Germinal center (tissue), 1 donor: ENCODE measurements at regions not wholly inside any gene's neighbourhood (a gene's known extent, or its start where the extent isn't known, plus 50 kb on each side); places are given as distances from the start of the nearest gene placed in this dataset.

Experiments used
- DNase-seq: peaks from one replicate; pipeline ENCODE4 v3.0.0; 2012; ENCODE audit warnings: mixed read lengths, low spot score

DNA sequence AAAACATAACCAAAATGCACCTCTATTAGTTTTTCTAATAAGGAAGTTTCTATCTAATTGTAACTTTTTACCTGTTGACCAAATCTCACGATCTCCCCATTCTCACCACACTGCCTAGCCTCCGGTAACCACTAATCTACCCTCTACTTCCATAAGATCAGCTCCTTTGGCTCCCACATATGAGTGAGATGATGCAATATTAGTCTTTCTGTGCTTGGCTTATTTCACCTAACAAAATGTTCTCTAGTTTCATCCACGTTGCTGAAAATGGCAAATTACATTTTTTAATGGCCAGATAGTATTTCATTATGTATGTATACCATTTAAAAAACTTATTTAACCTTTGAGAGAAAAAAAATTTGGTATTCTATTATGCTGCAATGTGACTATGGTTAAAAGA lies 379.0 kb upstream of the NXPH2 start:
- no peak for DNase-seq

DNA sequence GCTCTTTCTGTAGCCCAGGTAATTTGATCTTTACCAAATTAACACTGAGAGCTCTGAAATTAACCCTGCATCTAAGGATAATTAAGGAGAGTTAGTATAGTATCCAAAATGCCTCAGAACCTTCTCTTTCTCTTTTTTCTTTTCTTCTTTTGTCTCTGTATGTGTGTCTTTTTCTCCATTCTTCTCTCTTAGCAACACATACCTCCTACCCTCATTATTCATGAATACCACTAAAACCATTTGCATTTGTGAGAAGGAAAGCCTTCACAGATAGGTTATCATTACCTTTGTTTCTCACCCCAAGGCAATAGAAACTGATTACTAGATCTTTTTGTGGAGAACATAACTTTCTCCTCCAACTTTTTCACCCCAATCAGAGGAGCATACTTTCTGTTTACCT lies 376.5 kb upstream of the NXPH2 start:
- no peak for DNase-seq

DNA sequence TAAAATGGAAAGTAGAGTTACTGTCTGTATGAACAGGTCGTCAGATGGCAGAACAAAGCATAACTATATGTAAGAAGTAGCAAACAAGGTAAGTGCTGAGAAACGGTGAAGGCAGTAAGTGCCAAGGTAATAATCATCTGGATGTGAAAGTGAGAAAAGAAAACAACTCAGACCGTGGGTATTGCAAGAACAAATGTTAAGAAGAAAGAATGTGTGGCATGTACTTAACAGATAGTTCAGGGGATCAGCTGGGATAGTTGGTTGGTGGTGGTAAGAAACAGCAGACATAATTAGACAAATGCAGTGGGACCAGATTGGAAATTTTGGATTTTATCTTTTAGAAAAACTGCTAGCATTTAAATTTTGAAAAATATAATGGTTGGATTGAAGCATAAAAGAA lies 375.8 kb upstream of the NXPH2 start:
- DNase-seq = no peak

DNA sequence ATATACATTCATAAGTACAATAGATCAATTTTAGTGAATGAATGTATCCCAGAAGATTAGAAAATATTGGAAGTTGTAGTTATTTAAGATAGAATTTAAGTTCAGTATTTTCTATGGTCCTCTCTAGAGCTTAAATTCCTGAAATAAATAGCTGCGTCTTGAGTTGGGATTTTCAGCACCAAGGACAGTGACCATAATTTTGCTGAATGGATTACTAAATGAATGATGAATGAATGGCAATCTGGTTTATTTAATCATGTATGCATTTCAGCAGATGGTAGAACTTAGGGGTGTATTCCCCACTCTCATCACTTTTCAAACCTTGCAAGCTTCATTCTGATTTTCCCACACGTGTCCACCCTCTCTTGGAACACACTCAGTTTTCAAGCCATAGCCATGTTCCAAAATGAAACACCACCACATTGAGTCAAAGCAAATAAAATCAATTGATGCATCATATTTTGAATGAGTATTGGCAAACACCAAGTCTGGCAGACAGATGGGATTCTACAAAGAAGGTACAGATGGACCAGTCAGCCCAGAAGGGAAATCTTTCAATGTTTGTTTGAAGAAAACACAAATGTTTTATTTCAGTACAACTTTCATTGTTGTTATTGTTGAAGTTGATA lies 362.2 kb upstream of the NXPH2 start:
- DNase-seq = no peak

DNA sequence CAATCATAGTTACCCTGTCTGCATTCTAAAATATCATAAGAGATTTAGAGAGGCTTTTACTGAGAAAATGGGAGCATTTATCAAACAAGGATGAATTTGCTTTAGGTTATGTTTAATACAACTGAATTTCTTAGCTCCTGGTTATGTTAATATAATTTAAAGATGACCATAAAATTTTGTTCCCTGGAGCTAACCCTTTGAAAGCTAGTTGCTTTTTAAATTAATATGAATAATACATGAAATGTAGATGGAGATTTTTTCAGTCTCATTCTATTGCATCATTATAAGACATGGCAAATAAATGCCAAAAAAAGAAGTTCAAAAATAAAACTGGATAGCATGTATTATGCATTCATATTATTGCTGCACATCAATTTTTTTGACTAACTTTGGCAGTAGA lies 344.1 kb upstream of the NXPH2 start:
- no peak for DNase-seq

DNA sequence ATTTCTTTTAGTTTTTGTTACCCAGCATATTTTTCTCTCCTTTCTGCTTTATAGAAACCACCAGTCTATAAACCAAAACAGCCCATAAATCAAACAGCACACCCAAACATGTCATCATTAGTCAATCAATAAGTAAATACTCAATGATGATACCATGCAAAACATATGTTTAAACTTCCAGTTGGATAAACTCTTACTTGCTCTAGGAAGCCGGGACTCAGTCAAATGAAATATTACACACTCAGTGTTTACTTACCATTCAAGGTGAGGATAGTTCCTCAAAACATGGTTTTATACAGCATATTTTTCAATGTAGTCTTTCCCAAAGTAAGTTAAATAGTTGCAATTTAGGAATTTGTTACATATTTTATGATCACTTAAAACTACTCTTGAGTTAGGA lies 343.6 kb upstream of the NXPH2 start:
- DNase-seq = no peak

DNA sequence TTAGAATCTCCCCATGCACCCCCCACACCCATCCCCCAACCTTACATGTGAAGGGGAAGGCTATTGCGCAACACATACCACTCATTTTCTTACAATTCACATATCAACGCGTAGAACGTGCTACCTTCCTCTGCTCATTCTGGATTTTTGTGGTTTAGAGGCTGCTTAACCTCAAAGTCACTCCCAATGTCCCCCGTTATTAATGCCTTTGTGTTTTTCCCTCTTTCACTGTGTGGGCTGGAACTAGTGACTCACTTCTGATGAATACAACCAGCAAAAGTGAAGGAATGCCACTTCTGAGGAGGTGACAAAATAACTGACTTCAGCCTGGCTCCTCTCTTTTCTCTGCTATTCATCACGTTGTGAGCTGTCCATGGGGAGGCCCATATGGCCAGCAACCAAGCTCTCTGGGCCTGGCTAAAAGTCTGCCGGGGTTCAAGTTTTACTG lies 342.5 kb upstream of the NXPH2 start:
- DNase-seq = no peak

DNA sequence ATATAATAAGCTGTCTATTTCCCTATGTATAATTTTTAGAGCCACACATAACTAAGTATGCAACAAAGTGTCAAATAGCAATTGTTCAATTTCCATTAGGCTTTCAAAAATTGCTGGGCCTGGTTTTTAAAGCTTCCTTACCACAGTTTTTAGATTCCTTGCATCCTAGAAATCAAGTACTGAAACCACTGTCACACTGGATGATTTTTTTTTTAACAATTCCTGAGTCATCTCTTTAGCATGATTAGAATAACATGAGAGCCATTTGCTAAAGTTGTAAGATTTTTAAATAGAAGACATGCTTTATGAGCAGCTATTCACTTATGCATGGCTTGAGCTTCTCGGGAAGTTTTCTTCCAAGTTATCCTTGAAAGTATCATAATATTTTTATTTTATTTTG lies 319.5 kb upstream of the NXPH2 start:
- no peak for DNase-seq

DNA sequence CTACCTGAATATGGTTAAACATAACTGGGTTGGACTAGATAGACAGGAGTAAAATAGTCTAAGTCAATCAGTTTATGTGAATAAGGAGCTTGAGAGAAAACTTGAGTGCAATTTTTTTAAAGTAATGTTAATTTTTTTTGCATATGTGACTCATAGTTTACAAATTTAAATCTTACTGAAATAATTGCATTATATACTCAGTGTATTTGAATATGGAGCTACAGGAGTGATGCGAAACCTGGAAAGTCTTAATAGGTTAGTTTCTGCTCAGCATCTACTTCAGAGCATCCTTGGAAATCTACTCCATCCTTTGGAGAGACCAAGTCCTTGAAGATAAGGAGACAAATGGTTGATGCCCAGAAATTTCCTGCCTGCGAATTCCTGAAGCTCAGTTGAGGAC lies 318.8 kb upstream of the NXPH2 start:
- no peak for DNase-seq

DNA sequence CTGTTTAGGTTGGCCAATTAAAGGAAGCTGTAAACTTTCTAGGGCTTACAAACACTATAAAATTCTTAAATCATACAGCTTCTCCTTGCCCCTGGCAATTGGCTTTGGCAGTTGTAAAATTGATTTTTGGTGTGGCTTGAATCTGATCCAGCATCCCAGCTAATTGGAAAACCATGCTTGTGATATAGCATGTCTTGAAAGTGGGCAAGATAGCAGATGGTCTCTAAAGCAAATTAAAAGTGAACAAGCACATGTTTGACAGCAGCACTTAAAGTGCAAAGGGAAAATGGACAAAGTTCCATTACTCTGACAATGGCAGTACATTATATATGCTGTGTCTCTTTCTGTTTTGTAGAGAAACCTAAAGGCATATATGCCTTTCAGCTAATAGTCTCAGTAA lies 302.9 kb upstream of the NXPH2 start:
- no peak for DNase-seq

DNA sequence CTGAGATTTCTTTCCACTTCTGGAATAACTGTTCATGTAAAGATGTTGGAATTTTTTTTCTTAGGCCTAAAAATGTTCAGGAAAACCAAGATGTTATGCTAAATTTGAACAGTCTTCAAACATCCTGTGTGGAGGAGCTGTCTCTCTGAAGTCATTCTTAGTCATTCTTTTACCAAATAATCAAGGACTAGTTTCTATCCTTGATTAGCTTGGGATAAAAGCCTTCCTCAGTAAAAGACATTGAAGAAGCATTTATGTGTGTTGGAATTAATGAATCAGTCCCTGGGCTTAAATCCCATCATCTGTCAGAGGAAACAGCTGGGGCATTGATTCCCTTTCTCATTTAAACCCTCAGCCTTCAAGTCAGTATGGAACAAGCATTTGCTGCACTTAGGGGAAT lies 300.1 kb upstream of the NXPH2 start:
- no peak for DNase-seq

DNA sequence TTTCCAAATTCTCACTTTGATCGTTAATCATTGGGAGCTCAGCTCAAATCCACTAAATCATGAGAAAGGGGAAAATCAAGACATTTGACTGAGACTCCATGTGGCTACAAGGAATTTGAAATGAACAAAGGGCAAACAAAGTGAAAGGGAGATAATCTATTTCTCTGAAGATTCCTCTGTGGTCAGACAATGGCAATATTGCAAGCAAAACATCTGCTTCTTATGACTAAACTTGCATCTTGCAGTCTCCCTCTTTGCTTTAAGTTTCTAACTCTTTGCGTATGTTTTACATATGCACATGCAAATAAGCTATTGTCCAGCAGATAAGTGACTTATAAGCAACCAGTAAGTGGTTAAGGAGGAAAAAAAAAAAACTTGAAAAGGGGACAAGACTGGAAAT lies 299.1 kb upstream of the NXPH2 start:
- DNase-seq = no peak

DNA sequence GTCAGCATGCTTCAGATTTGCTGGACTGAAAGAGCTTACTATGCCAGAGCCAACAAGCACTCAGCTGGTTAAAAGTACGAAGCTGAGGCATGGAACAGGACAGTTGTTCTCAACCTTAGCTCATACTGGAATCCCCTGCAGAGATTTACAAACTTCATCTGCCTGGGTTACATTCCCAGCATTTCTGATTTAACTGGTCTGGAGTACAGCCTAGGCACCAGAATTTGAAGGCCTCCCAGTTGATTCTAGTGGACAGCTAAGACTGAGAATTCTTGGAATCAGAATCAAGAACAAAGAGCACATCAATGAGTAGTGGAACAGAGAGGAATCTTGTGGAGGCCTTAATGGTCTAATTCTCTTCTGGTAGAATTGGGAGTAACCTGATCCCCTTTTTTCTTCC lies 298.2 kb upstream of the NXPH2 start:
- DNase-seq = no peak

DNA sequence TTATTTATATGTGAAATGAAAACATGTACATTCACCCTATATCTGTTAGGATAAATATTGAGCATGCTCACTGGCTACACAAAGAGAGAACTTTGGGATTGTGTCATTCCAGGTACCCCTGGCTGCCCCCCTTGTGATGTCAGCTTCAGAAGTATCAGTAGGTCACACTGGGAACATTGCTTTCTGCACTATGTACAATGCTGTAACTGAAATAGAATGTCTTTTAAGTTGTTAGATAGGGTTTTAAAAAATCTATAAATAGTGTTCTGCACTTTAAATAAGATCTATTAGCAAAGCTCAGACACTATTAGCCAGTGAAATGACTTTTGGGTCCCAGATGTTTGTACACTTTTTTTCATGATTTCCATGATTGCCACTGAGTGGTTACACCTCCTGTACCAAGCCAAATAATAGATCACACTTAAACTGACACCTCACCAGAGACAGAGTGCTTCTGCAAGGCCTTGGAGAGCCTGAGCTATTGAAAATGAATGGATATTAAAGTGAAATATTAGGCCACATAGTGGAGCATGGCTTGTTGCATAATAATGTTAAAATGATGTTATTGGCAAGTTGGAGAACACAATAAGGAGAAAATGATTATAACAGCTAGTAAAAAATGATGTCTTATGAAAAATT lies 297.0 kb upstream of the NXPH2 start:
- DNase-seq = no peak

DNA sequence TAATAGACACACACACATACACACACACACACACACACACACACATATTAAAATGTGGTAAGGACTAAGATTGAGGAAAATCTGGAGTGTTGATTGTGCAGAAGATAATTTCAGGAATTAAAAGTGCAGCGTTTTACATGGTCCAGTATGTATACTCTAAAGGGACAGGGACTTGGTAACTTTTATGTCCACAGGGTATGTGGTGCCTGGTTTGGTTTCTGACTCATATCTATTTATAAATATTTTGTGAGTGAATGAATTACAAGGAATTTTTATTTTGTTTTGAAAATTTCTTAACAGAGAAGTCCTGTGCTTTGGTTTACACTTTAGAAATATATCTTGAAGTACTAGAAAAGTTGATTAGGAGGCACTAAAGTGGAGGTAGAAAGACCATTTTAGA lies 287.7 kb upstream of the NXPH2 start:
- no peak for DNase-seq

DNA sequence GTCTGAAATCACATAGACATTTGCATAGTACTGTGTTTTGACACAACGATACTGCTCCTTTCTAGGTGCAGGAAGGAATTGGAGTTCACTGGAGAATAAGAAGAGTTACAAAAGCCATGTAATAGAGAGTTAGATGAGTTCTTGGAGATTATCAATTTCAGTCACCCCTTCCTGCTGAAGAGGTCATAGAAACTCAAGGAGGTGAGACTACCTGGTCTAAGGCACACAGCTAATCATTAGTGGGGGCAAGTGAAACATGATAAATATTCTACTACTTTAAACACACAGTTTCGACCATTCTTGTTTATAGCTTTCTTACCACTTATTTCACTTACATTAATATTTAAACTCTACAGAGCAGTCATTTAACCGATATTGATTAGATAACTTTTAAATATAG lies 286.9 kb upstream of the NXPH2 start:
- DNase-seq = no peak

DNA sequence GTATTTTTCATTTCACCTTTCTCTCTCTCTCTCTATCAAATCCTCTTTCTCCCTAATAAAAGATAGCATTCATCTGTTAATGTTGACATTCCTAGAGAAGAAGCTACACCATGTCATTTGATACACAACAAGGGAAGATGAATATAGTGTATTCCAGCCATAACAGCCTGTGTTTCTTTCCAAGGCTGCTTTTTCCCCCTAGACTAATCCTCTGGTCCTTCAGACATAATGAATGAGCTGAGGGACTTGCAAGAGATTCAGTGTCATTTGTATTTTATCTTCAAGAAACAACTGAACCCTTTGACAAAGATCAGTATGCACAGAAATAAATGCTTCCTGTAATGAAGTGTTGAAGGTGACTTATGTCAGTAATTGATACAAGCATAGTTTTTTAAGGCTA lies 284.0 kb upstream of the NXPH2 start:
- no peak for DNase-seq

DNA sequence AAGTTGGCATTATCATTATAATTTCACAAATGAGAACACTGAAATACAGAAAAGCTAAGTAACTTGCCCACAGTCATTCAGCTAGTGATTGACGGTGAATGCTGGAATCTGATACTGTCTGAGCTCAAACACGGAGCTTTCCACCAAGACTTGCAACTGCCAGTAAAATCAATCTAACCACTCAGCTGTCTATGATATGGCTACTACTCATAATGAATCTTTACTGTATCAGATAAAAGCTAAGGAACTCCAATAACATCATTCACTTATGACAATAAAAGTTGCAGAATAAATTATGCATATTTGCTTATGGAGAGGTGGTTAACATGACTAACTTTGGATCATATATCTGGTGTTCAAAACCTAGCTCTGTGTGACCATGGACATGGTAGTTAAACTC lies 279.4 kb upstream of the NXPH2 start:
- DNase-seq = no peak

DNA sequence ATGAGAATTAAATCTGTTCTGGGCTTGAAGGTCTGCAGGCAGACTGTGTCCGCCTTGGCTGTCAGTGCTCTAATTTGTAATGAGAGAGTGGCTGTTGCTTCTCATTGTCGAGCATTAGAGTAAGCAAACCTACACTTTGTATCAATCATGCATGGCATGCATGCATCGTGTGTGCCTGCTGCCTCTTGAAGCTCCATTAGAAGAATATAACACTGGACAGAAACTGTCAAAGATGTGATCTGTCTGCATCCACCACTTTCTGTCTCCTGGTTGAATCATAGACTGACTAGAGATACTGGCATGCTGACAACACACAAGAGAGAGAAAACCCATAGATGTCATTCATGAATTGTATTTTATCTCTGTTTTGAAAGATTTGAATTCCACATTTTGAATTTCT lies 275.0 kb upstream of the NXPH2 start:
- no peak for DNase-seq

DNA sequence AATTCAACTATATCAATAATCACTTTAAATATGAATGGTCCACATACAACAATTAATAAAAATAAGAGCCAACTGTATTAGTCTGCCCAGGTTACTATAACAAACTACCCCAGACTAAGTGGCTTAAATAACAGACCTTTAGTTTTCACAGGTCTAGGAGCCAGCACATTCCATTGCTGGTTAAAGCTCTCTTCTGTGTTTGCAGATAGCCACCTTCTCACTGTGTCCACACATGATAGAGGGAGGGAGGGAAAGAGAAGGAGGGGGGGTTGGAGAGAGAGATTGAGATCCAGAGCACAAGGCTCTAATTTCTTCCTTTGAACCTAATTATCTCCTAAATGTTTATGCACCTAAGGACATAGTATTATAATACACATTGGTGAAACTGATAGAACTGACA lies 267.8 kb upstream of the NXPH2 start:
- DNase-seq = no peak

DNA sequence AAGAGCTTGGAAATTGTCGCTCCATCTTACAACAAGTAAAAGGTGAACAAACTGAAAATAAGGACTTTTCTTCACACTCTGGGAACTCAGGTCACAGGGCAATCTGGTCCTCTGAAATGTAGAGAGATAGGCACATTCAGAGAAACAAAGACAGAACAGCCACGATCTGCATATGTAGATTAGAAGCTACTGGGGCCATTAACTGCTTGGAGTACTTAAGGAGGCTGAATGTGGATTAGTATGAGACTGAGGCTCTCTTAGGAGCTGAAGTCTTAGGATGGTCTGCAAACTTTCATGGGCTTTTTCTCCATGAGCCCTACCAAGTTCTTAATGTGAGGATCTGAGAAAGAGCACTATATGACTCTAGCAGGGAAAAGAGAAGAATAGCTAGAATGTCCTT lies 265.3 kb upstream of the NXPH2 start:
- no peak for DNase-seq

DNA sequence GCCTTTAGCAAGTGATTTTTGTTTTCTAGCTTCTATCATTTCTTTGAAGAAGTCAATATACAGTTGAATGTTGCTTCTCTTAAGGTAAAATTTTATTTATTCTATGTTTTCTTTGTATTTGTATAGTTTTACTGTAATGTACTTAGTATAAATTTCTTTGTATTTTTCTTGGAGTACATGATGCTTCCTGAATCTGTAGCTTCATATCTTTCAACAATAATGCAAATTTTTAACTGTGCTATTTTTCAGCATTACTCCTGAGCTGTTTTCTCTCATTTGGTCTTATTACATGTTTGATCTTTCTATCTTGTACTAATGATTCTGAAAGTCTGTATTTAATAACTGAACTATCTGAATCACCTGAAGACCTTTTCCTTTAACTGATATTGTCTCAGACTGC lies 253.9 kb upstream of the NXPH2 start:
- no peak for DNase-seq

DNA sequence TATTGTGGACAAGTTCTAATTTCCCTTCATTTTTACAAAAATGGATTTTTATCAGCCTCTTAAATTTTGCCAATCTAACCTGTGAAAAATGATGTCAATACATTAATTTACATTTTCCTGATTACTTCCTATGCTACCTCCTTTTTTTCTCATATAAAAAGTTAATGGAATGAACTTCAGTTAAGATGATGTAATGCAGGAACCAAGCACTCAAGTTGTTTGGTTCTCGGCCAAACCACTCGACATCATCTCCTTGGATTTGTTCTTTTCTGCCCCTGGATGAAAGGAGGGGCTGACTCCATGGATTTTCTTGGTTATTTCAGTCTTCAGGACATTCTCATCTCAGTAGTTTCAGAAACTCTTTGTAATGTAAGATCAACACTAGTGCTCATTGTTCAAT lies 253.1 kb upstream of the NXPH2 start:
- no peak for DNase-seq

DNA sequence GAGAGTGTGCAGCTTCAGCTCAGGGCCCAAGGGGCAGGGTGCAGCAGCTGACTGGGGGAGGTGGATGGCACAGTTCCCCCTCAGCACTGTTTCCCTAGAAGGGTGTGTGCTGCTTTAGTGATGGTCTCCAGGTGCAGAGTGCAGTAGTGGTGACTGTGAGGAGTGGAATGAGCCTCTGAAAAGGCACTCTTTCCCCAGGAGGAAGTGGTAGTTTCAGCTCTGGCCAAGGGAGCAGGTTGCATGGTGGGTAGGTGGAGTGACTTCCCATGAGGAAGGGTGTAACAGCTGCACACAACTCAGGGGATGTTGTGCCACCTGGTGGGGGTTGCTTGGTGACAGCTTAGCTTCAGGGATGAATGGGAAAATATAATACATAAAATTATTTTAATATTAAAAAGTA lies 251.5 kb upstream of the NXPH2 start:
- DNase-seq = no peak

DNA sequence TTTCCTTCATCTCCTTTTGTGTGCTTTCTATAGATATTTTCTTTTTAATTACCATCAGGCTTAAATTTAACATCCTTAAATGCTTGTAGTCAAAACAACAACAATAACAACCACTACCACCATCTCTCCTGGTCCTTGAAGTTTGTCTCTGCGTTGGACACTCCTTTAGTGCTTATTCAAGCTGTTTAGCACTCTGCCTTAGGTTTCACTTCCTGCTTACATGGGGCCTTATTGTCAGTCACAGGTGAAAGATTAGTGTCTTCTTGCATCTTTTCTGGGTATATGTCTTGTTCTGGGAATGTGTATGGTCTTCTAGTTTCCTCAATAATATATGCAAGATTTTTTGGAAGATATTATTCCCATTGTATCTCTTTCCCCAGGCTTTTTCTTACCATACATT lies 240.1 kb upstream of the NXPH2 start:
- no peak for DNase-seq
